KBM-7 (cell line): ENCODE measurements at regions not wholly inside any gene's neighbourhood (a gene's known extent, or its start where the extent isn't known, plus 50 kb on each side); places are given as distances from the start of the nearest gene placed in this dataset.

Source experiments
- DNase-seq: peaks from one replicate; pipeline ENCODE4 v3.0.0-alpha.2; 2015
- in situ Hi-C: fragments of 300-500 bp; cut with MboI; formaldehyde crosslinking; loops from 2 replicates; pipeline ENCODE4 v1.14.3; 2020; ENCODE audit warnings: low sequenced_read_pairs, low pct_unique_long_range_greater_than_20kb, mixed read lengths

- in situ Hi-C loops = no loop called here
- no peak for DNase-seq
These were observed 245.9 kb upstream of the ELAC2 start for GRCh38 chr17:13263746-13264145.

- in situ Hi-C loops = no loop called here
- no peak for DNase-seq
These were observed 238.7 kb upstream of the ELAC2 start for GRCh38 chr17:13256545-13256944.

- in situ Hi-C loops = no loop called here
- no peak for DNase-seq
These were observed 236.0 kb upstream of the ELAC2 start for GRCh38 chr17:13253733-13254410.

DNA sequence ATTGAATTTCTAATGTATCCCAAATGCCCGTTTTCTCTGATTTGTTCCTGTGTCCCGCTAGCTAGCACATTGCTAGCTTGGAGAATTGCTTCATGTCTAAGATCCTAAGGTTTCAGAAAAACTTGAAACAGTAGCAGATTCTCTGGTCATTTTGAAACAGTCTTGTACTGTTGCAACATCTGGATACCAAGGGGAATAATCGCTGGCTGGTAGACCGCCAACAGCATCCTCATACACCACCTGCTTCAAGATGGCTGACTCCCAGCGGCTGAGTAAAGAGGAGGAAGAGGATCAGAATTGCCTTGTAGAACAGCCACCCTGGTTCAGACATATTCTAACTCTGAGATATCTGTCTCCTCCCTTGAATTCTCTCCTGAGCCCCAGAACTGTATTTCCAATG lies 226.7 kb upstream of the ELAC2 start:
- in situ Hi-C loops = no loop called here
- DNase-seq = no peak

GRCh38 chr17:13243585-13243984 lies 225.8 kb upstream of the ELAC2 start:
- in situ Hi-C loops = no loop called here
- DNase-seq = no peak

DNA sequence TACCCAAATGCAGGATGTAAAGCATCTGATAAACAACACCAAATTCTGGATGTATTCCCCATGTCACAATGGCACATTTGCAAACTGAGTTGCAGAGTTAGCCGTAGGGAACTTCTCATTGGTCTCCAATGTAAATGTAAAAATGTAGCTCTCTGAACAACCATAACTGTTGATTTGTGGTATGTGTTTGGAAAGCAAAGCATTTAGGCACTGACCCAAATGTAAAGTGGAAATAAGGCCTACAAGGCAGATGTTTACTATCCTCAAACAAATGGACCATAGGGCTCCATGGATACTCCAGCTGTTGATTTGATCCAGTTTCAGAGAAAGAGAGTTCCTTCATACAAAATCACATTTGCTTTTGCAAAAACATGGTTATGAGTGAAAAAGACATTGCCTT lies 223.0 kb upstream of the ELAC2 start:
- in situ Hi-C loops = no loop called here
- no peak for DNase-seq

DNA sequence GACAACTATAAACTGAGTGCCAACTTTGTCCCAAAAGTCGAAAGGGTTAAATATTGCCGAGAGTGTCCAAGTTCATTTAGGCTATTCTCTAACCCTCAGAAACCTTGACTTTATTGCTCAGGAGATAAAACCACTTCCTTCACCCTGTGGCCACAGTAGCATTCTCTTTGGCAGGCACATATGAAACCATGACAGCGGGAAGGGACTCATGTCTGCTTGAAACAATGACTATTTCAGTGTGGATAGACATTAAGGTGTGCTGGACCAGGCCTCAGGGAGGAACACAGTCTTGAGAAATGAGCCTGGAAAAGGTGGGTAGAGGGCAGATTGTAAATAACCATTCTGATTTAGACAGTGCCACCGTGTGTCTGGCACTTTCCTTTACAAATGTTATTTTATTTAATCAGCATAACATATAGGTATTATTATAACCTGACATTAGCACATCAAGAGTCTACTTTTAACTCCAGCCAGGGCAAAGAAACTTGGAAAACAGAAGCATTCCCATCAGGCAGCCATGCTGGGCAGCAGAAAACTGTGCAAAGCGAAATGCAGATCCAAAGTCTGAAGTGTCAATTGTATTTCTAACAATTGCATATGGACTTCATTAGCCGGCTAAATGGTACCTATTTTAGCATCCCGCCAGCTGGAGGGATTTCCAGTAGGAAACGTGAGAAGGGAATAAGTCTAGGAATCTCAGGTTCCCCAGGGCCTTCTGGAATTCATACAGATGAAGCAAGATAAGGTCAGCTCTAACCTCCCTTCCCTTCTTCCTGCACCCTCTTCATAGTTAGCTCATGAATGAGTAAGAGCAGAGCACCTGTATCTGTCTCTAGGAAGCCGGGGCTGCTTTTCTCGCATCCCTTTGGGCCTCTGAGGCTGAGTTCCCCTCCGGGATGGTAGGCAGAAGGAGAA lies 212.8 kb upstream of the ELAC2 start:
- DNase-seq = no peak
- in situ Hi-C loops = no loop called here

- no peak for DNase-seq
- in situ Hi-C loops = no loop called here
These were observed 210.4 kb upstream of the ELAC2 start for GRCh38 chr17:13228225-13228624.

DNA sequence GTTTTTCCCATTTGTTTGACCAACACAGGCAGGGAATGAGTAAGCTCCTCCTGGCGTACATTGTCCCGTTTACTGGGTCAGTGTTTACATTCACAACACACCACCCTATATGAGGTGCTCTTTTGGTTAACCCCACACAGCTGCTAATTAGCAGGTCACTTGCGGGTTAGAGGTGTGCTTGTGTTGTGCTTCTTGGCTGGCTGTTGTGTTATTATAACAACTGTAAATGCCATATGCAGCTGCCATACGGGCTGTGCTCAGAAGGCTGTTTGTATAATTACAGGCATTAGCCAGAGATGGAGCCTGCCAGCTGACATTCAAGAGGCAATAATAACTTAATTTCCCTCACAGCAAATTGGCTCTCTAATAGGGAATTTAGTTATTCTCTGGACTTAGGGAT lies 205.1 kb upstream of the ELAC2 start:
- no peak for DNase-seq
- in situ Hi-C loops = no loop called here

- DNase-seq = no peak
These were observed 195.0 kb upstream of the ELAC2 start for GRCh38 chr17:13212860-13213259.

DNA sequence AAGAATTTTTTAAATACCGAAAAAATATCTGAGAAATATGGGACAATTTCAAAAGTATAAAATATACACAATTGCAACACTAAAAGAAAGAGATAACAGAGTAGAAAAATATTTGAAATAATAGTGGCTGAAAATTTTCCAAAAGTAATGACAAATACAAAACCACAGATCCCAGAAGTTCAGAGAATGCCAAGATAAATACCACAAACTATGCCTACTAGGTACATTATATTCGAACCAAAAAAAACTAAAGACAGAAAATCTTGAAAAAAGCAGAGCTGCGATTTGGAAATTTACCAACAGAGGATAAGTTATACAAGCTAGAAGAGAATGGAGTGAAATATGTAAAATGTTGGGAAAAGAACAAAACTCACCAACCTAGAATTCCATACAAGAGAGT lies 191.3 kb upstream of the ELAC2 start:
- in situ Hi-C loops = no loop called here
- DNase-seq = no peak

More at GRCh38 chr17:13212860-13213259, 195.0 kb upstream of the ELAC2 start:
- in situ Hi-C loops = no loop called here

DNA sequence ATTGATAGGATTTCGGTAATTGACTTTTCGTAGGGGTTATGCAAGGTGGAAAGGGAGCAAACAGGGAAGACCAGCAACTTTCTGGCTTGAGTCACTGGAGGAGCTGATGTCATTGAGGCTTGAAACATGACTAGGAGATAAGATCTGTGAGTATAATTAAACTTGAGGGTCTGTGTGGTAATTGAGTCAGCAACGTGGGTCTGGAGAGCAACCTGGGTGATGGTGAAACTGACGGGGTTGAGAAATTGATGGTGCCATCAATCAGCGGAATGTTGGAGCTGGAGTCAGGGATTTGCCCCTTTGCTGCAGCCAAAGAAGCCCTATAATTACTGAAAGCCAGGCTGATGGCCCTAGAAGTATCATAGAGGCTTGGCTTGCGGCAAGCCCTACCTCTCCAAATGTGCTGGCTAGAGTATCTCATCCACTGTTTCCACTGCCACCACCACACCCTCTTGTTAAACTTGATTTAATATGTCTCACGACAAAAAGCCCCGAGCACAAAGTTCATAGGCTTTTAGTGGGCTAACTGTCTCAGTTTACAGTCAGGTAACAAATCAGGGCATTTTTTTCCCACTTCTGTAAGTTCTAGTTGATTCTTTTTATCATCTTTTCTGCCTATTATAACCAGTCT lies 186.9 kb upstream of the ELAC2 start:
- DNase-seq = no peak
- in situ Hi-C loops = no loop called here

DNA sequence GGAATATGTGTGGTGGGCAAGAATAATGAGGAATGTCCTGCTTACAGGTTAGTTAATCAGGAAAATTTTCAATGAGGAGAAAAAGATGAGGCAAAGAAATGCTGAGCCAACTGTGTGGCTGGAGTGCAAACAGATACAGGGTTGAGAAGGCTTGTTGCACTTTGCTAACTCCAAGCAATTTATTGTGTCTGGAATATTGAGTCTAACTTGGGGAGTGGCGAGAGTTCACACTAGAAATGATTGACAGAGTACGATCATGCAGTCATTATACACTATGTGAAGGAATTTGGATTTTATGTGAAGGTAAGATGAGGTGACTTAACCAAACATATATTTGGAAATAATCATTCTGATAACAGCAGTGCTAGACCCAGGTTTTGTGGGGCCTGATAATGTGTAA lies 185.0 kb upstream of the ELAC2 start:
- DNase-seq = no peak
- in situ Hi-C loops = no loop called here

GRCh38 chr17:13200671-13201070 lies 182.8 kb upstream of the ELAC2 start:
- in situ Hi-C loops = no loop called here
- DNase-seq = no peak

- no peak for DNase-seq
- in situ Hi-C loops = no loop called here
These were observed 181.6 kb upstream of the ELAC2 start for GRCh38 chr17:13199425-13199824.

DNA sequence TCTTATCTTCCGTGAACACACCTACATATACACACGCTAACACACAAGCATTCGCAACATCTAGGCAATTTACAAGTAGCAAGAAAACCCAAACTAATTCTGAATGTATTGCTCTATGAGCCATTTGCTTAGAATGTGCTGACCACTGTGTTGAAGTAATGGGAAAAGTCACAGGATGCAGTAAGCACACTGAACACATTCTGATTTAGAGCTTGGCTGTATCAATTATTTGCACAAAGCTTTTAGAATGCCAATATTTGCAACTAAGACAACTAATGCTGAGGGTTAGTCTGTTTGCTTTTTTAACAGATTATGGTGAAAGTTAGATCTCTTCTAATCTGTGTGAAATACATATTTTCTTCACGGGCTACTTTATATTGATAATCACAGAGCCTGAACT lies 179.8 kb upstream of the ELAC2 start:
- in situ Hi-C loops = no loop called here
- DNase-seq = no peak

DNA sequence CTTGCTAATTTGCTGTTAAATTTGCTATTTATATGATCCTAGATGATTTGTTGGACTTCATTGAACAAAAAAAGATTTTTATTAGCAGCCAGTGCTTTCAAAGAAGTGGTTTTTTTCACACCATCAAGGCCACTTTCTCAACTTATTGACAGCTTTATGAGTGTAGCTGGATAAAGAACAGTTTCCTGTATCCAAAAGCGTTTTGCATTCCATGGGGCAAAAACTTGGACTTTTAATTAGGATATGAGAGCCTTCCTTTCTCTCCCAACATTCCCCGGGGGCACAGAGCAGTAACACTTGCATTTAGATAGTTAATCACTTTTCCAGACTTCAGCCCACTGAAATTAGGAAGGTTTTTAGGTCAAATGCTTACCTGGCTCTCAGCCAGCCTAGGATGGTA lies 177.1 kb upstream of the ELAC2 start:
- no peak for DNase-seq
- in situ Hi-C loops = no loop called here

DNA sequence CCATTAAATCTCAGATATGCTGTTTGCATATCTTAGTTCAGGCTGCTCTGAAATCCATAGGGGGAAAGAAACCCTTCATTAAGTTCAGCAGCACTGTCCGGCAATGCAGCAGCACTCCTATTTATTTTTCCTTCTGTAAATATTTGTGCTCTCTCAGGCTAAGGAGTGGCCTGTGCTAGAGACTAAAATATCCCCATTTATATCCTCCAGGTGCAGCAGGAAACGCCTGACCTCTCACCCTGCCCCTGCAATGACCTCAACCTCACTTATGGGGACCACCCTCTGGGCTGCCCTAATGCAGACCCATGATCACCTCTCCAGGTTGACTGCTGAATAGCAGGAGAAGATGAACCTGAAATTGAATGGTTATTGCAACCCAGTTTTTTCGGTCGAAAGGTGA lies 165.0 kb upstream of the ELAC2 start:
- in situ Hi-C loops = no loop called here
- DNase-seq = no peak

GRCh38 chr17:13182450-13182849 lies 164.6 kb upstream of the ELAC2 start:
- no peak for DNase-seq
- in situ Hi-C loops = no loop called here

GRCh38 chr17:13181683-13182082 lies 163.9 kb upstream of the ELAC2 start:
- no peak for DNase-seq
- in situ Hi-C loops = no loop called here
